ENCODE measurements at regions not wholly inside any gene's neighbourhood (a gene's known extent, or its start where the extent isn't known, plus 50 kb on each side); places are given as distances from the start of the nearest gene placed in this dataset.

DNA sequence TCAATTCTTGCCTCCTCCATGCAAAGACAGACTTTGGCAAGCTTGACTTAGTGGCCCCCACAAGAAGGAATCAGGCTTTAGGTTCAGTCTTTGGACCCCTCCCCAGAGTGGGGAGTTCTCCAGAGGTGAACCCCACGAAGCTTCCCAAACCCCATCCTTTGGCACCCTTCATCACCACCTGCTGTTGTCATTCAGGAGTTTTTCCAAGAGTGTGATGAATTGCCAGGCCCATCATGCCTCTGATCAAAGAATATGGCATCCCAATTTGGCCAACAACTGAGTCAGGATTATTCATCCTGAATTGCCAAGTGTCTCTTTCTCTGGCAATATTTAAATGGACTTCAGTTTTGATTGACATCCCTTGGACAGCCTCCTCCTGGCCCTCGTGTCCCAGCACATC, 404.7 kb upstream of the MKI67 start:
- no peak overlapping the region for H3K4me3 ChIP-seq (ENCODE audit: low read length)
- DNase-seq (ENCODE audit: low read depth): no peak
- TF ChIP-seq, protein P1, sequence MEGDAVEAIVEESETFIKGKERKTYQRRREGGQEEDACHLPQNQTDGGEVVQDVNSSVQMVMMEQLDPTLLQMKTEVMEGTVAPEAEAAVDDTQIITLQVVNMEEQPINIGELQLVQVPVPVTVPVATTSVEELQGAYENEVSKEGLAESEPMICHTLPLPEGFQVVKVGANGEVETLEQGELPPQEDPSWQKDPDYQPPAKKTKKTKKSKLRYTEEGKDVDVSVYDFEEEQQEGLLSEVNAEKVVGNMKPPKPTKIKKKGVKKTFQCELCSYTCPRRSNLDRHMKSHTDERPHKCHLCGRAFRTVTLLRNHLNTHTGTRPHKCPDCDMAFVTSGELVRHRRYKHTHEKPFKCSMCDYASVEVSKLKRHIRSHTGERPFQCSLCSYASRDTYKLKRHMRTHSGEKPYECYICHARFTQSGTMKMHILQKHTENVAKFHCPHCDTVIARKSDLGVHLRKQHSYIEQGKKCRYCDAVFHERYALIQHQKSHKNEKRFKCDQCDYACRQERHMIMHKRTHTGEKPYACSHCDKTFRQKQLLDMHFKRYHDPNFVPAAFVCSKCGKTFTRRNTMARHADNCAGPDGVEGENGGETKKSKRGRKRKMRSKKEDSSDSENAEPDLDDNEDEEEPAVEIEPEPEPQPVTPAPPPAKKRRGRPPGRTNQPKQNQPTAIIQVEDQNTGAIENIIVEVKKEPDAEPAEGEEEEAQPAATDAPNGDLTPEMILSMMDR (IDR thresholded peaks at IDR 0.05; ENCODE audit: insufficient read depth, low read depth, low read length, missing control alignments): no peak

DNA sequence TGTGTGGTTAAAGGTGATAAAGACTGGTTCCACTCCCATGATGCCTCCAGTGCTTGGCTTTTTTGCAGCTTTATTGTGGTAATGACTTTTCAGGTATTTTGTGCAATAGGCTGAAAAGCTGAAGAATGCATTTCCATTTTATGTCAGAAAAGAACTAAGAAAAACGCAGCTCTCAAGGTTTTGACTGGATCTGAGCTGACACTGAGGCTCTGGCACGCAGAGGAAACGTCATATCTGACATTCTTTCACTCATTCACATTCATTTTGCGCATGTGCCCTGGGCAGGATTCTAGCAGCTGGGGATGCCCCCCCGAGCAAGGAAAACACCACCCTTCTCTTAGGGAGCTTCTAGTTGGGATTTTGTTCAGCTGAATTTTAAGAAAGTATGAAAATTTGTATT, 408.5 kb upstream of the MKI67 start:
- no peak for DNase-seq (ENCODE audit: low read depth)

DNA sequence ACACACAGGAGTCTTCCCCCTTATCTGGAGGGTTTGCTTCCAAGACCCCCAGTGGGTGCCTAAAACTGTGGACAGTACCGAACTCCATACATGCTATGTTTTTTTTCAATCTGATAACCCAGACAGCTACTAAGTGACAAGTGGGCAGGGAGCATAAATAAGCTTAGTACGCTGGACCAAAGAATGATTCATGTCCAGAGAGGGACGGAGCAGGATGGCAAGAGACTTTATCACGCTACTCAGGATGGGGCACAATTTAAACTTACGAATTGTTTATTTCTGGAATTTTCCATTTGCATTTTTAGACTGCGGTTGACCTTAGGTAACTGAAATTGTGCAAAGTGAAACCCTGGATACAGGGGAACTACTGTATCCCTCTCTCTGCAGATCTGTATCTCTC, 410.0 kb upstream of the MKI67 start:
- no peak for DNase-seq (ENCODE audit: low read depth)
- no peak overlapping the region for H3K4me3 ChIP-seq (ENCODE audit: low read length)
- TF ChIP-seq, protein P1 (IDR thresholded peaks at IDR 0.05; ENCODE audit: insufficient read depth, low read depth, low read length, missing control alignments): no peak

More for the DNA sequence above, 408.5 kb upstream of the MKI67 start:
- no peak overlapping the region for H3K4me3 ChIP-seq (ENCODE audit: low read length)
- TF ChIP-seq, protein P1 (IDR thresholded peaks at IDR 0.05; ENCODE audit: insufficient read depth, low read depth, low read length, missing control alignments): no peak

DNA sequence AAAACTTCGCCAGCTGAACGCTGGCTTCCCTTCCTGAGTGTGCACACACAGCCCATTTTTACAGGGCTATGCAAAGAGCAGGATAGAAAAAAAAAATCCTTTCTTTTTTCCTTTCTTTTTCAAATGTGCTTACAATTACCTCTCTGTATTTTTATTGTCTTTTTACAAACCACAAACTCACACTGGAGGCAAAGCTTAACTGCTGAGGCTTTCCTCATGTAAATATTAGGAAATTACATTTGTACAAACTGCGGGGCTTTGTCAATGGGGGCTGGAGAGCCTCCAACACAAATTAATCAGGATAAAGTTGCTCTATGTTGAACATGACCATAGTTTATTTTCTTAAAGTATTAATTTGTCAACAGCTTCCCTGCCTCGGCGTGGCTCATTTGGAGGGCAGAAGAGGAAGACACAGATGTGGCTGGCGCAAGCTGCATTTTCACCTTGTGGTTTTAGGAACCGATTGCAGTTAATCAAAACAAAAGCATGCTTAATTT, 411.7 kb upstream of the MKI67 start:
- H3K4me3 ChIP-seq (ENCODE audit: low read length): no peak overlapping the region
- no peak for DNase-seq (ENCODE audit: low read depth)
- TF ChIP-seq, protein P1 (IDR thresholded peaks at IDR 0.05; ENCODE audit: insufficient read depth, low read depth, low read length, missing control alignments): no peak

DNA sequence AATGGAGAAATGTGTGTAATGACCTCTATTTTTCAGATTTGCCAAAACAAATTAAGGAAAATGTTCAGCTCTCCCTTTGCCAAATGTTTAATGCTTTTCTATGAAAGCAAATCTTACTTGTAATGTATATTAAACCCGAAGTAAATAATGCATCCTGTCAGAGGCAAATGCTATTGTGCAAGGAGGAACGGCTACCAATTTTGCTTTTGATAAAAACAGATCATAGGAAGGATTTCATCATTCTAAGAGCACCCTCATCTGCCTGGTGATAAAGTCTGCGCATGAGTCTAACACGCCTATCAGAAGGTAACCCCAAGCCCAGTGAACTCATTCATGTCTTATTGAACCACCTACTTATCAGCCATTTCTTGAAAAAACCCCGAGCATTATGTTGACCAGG, 412.4 kb upstream of the MKI67 start:
- H3K4me3 ChIP-seq (ENCODE audit: low read length): no peak overlapping the region
- DNase-seq (ENCODE audit: low read depth): no peak
- TF ChIP-seq, protein P1 (IDR thresholded peaks at IDR 0.05; ENCODE audit: insufficient read depth, low read depth, low read length, missing control alignments): no peak

DNA sequence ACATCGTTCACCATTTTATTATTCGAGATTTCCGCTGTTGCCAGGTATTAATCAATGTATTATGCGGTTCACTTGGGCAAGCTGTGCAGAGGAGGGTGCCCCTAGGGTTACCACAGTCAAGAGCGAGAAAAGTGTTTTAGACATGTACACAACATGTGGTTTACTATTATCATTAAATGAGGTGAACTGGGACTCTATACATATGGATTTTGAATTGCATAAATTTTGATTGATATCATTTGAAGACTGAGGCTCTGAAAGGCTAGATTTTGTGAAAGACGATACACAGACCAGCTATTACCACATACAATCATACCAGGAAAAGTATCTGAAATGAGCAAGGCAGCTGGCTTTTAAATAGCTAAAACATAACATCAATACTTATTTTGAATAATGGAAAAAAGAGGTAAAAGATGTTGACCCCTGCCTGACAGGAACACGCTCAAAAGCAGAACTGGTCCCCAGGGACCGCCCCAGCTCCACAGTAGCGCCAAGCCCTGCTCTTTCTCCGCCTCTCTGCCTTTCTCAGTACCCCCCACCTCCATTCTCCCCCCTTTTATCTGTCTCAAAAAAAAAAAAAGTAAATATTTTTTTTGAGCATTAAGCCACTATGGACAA, 413.4 kb upstream of the MKI67 start:
- TF ChIP-seq, protein P1 (IDR thresholded peaks at IDR 0.05; ENCODE audit: insufficient read depth, low read depth, low read length, missing control alignments): no peak

More for the DNA sequence above, 413.4 kb upstream of the MKI67 start:
- no peak for DNase-seq (ENCODE audit: low read depth)
- no peak overlapping the region for H3K4me3 ChIP-seq (ENCODE audit: low read length)

Data from epithelial cell of esophagus (primary cell).